HUES48 (cell line): ENCODE measurements at regions not wholly inside any gene's neighbourhood (a gene's known extent, or its start where the extent isn't known, plus 50 kb on each side); places are given as distances from the start of the nearest gene placed in this dataset.

ENCODE experiments used
- H3K27ac ChIP-seq: one replicate; pipeline ENCODE4 v1.7.0; 2013; ENCODE audit warnings: low read depth, low read length, inconsistent platforms
- H3K27me3 ChIP-seq: 2 replicates; pipeline ENCODE4 v1.6.1; 2013; ENCODE audit warnings: mild to moderate bottlenecking, low read length; ENCODE audit not compliant: control insufficient read depth, insufficient read depth
- H3K36me3 ChIP-seq: 2 replicates; pipeline ENCODE4 v1.6.1; 2013; ENCODE audit warnings: low read length; ENCODE audit not compliant: control insufficient read depth, insufficient read depth
- H3K4me1 ChIP-seq: 2 replicates; pipeline ENCODE4 v1.6.1; 2013; ENCODE audit warnings: mild to moderate bottlenecking, low read length; ENCODE audit not compliant: control insufficient read depth, insufficient read depth
- H3K4me3 ChIP-seq: 2 replicates; pipeline ENCODE4 v1.5.1; 2013; ENCODE audit warnings: mild to moderate bottlenecking, low read depth, low read length
- H3K9ac ChIP-seq: 2 replicates; pipeline ENCODE4 v1.6.1; 2013; ENCODE audit warnings: mild to moderate bottlenecking, low read depth, low read length, moderate library complexity
- H3K9me3 ChIP-seq: 2 replicates; pipeline ENCODE4 v1.6.1; 2013; ENCODE audit warnings: low read length; ENCODE audit not compliant: control insufficient read depth, insufficient read depth

GRCh38 chr2:16400127-16400623 lies 265.5 kb downstream of the CYRIA start:
- H3K9me3 ChIP-seq, result no peaks in the 10 kb centered on the region
- H3K27ac ChIP-seq, result no peak overlapping the region
- no peaks in the 10 kb centered on the region for H3K4me1 ChIP-seq
- no peak overlapping the region for H3K4me3 ChIP-seq
- H3K27me3 ChIP-seq, result no peaks in the 10 kb centered on the region
- H3K9ac ChIP-seq, result no peak overlapping the region
- H3K36me3 ChIP-seq, result no peaks in the 10 kb centered on the region

- Histone ChIP-seq H3K4me3 (no peak overlapping the region), H3K36me3 (no peaks in the 10 kb centered on the region), H3K27ac (no peak overlapping the region), H3K9me3 (no peaks in the 10 kb centered on the region), H3K9ac (no peak overlapping the region), H3K27me3 (no peaks in the 10 kb centered on the region), H3K4me1 (no peaks in the 10 kb centered on the region)
These were observed 267.1 kb downstream of the CYRIA start for GRCh38 chr2:16398486-16399043.

GRCh38 chr2:16397681-16398475 lies 267.8 kb downstream of the CYRIA start:
- H3K36me3 ChIP-seq, result no peaks in the 10 kb centered on the region
- H3K9ac ChIP-seq, result no peak overlapping the region
- H3K27ac ChIP-seq, result no peak overlapping the region
- no peaks in the 10 kb centered on the region for H3K27me3 ChIP-seq
- no peaks in the 10 kb centered on the region for H3K4me1 ChIP-seq
- no peaks in the 10 kb centered on the region for H3K9me3 ChIP-seq
- no peak overlapping the region for H3K4me3 ChIP-seq

GRCh38 chr2:16396986-16397385 lies 268.6 kb downstream of the CYRIA start:
- Histone ChIP-seq H3K9me3 (no peaks in the 10 kb centered on the region), H3K9ac (no peak overlapping the region), H3K4me1 (no peaks in the 10 kb centered on the region), H3K27me3 (no peaks in the 10 kb centered on the region), H3K4me3 (no peak overlapping the region), H3K36me3 (no peaks in the 10 kb centered on the region), H3K27ac (no peak overlapping the region)

GRCh38 chr2:16396171-16396570 lies 269.5 kb downstream of the CYRIA start:
- no peak overlapping the region for H3K4me3 ChIP-seq

GRCh38 chr2:16395601-16396000 lies 270.0 kb downstream of the CYRIA start:
- Histone ChIP-seq H3K4me3 (no peak overlapping the region), H3K9ac (no peak overlapping the region), H3K4me1 (no peaks in the 10 kb centered on the region), H3K9me3 (no peaks in the 10 kb centered on the region), H3K36me3 (no peaks in the 10 kb centered on the region), H3K27ac (no peak overlapping the region), H3K27me3 (no peaks in the 10 kb centered on the region)

More at GRCh38 chr2:16396171-16396570, 269.5 kb downstream of the CYRIA start:
- H3K9me3 ChIP-seq, result no peaks in the 10 kb centered on the region
- no peaks in the 10 kb centered on the region for H3K27me3 ChIP-seq
- H3K36me3 ChIP-seq, result no peaks in the 10 kb centered on the region
- no peaks in the 10 kb centered on the region for H3K4me1 ChIP-seq
- H3K27ac ChIP-seq, result no peak overlapping the region
- H3K9ac ChIP-seq, result no peak overlapping the region

- H3K9ac ChIP-seq, result no peak overlapping the region
- H3K36me3 ChIP-seq, result no peaks in the 10 kb centered on the region
- H3K27me3 ChIP-seq, result no peaks in the 10 kb centered on the region
- H3K27ac ChIP-seq, result no peak overlapping the region
- no peak overlapping the region for H3K4me3 ChIP-seq
- H3K4me1 ChIP-seq, result no peaks in the 10 kb centered on the region
- no peaks in the 10 kb centered on the region for H3K9me3 ChIP-seq
These were observed 270.6 kb downstream of the CYRIA start for GRCh38 chr2:16394986-16395550.

- Histone ChIP-seq H3K4me3 (no peak overlapping the region), H3K9me3 (no peaks in the 10 kb centered on the region), H3K4me1 (no peaks in the 10 kb centered on the region), H3K27me3 (no peaks in the 10 kb centered on the region), H3K9ac (no peak overlapping the region), H3K36me3 (no peaks in the 10 kb centered on the region), H3K27ac (no peak overlapping the region)
These were observed 271.3 kb downstream of the CYRIA start for GRCh38 chr2:16394072-16394985.

- H3K27ac ChIP-seq, result no peak overlapping the region
- H3K36me3 ChIP-seq, result no peaks in the 10 kb centered on the region
- no peaks in the 10 kb centered on the region for H3K4me1 ChIP-seq
- no peak overlapping the region for H3K9ac ChIP-seq
- H3K27me3 ChIP-seq, result no peaks in the 10 kb centered on the region
- no peaks in the 10 kb centered on the region for H3K9me3 ChIP-seq
- no peak overlapping the region for H3K4me3 ChIP-seq
These were observed 272.0 kb downstream of the CYRIA start for GRCh38 chr2:16393500-16394071.

GRCh38 chr2:16392647-16393499 lies 272.8 kb downstream of the CYRIA start:
- Histone ChIP-seq H3K9ac (no peak overlapping the region), H3K9me3 (no peaks in the 10 kb centered on the region), H3K27ac (no peak overlapping the region), H3K4me3 (no peak overlapping the region), H3K4me1 (no peaks in the 10 kb centered on the region), H3K27me3 (no peaks in the 10 kb centered on the region), H3K36me3 (no peaks in the 10 kb centered on the region)
